Inflammatory macrophage (primary cell): ENCODE measurements at regions not wholly inside any gene's neighbourhood (a gene's known extent, or its start where the extent isn't known, plus 50 kb on each side); places are given as distances from the start of the nearest gene placed in this dataset.

Experiments used
- DNase-seq, 2 donors: peaks; one replicate each; pipeline ENCODE4 v3.0.0-alpha.2; 2020 to 2022

- DNase-seq: no peak
These were observed 167.9 kb upstream of the SPATS2L start for GRCh38 chr2:200138391-200139124.

- no peak for DNase-seq
These were observed 161.9 kb upstream of the SPATS2L start for GRCh38 chr2:200144571-200144970.

- no peak for DNase-seq
These were observed 160.0 kb upstream of the SPATS2L start for GRCh38 chr2:200146501-200146900.

- DNase-seq: no peak
These were observed 159.1 kb upstream of the SPATS2L start for GRCh38 chr2:200147371-200147770.

- DNase-seq: no peak
These were observed 158.1 kb upstream of the SPATS2L start for GRCh38 chr2:200148366-200148765.

GRCh38 chr2:200150411-200151086, 155.9 kb upstream of the SPATS2L start:
- no peak for DNase-seq

- DNase-seq: no peak
These were observed 150.8 kb upstream of the SPATS2L start for GRCh38 chr2:200155652-200156051.

- no peak for DNase-seq
These were observed 150.2 kb upstream of the SPATS2L start for GRCh38 chr2:200156166-200156835.

GRCh38 chr2:200158647-200159356, 147.7 kb upstream of the SPATS2L start:
- no peak for DNase-seq

GRCh38 chr2:200159357-200159707, 147.2 kb upstream of the SPATS2L start:
- DNase-seq: no peak

- DNase-seq: no peak
These were observed 146.4 kb upstream of the SPATS2L start for GRCh38 chr2:200159829-200160781.

- DNase-seq: no peak
These were observed 145.0 kb upstream of the SPATS2L start for GRCh38 chr2:200161458-200161857.

GRCh38 chr2:200165687-200166086, 140.8 kb upstream of the SPATS2L start:
- no peak for DNase-seq

- DNase-seq: no peak
These were observed 137.6 kb upstream of the SPATS2L start for GRCh38 chr2:200168641-200169555.

- DNase-seq: no peak
These were observed 136.3 kb upstream of the SPATS2L start for GRCh38 chr2:200170221-200170620.

- peak in 1 of 2 donors; percentile 1 for DNase-seq
These were observed 134.6 kb upstream of the SPATS2L start for GRCh38 chr2:200171731-200172482.

GRCh38 chr2:200172521-200172920, 134.0 kb upstream of the SPATS2L start:
- no peak for DNase-seq

- DNase-seq: no peak
These were observed 133.4 kb upstream of the SPATS2L start for GRCh38 chr2:200172944-200173581.

GRCh38 chr2:200173691-200174090, 132.8 kb upstream of the SPATS2L start:
- no peak for DNase-seq
